Hepatic stellate cell (primary cell): ENCODE measurements at regions not wholly inside any gene's neighbourhood (a gene's known extent, or its start where the extent isn't known, plus 50 kb on each side); places are given as distances from the start of the nearest gene placed in this dataset.
"Not testable (repeated sequence)": the region's sequence is repeated elsewhere in the genome, so short reads cannot be mapped to it uniquely, and the experiment has no call there.

Experiments used
- DNase-seq: peaks from one replicate; pipeline ENCODE4 v3.0.0; 2011; ENCODE audit warnings: low spot score

GRCh38 chr11:91310085-91310484, 914.5 kb upstream of the FAT3 start:
- no peak for DNase-seq

GRCh38 chr11:91308069-91308468, 916.5 kb upstream of the FAT3 start:
- no peak for DNase-seq

- no peak for DNase-seq
Measured at GRCh38 chr11:91305402-91305801, 919.2 kb upstream of the FAT3 start.

GRCh38 chr11:91303749-91304148, 920.9 kb upstream of the FAT3 start:
- DNase-seq = peak; percentile 1

- DNase-seq = peak; percentile 24
Measured at GRCh38 chr11:91299980-91300379, 924.6 kb upstream of the FAT3 start.

- DNase-seq = no peak
Measured at GRCh38 chr11:91296629-91297028, 928.0 kb upstream of the FAT3 start.

GRCh38 chr11:91295591-91295990, 929.0 kb upstream of the FAT3 start:
- DNase-seq = no peak

GRCh38 chr11:91293119-91293518, 931.5 kb upstream of the FAT3 start:
- no peak for DNase-seq

- DNase-seq = no peak
Measured at GRCh38 chr11:91272089-91272488, 952.5 kb upstream of the FAT3 start.

GRCh38 chr11:91268512-91269295, 955.9 kb upstream of the FAT3 start:
- not testable (repeated sequence) for DNase-seq

GRCh38 chr11:91265946-91266345, 958.7 kb upstream of the FAT3 start:
- DNase-seq = no peak

GRCh38 chr11:91264481-91264880, 960.1 kb upstream of the FAT3 start:
- DNase-seq = no peak

GRCh38 chr11:91263496-91264365, 960.9 kb upstream of the FAT3 start:
- DNase-seq = no peak

GRCh38 chr11:91261513-91261912, 963.1 kb upstream of the FAT3 start:
- DNase-seq = no peak

GRCh38 chr11:91258876-91259275, 965.7 kb upstream of the FAT3 start:
- no peak for DNase-seq

- DNase-seq = no peak
Measured at GRCh38 chr11:91257667-91258066, 967.0 kb upstream of the FAT3 start.

GRCh38 chr11:91248199-91248807, 976.3 kb upstream of the FAT3 start:
- DNase-seq = no peak

GRCh38 chr11:91247009-91247735, 977.4 kb upstream of the FAT3 start:
- no peak for DNase-seq

- no peak for DNase-seq
Measured at GRCh38 chr11:91244912-91245311, 979.7 kb upstream of the FAT3 start.

GRCh38 chr11:91243630-91244029, 981.0 kb upstream of the FAT3 start:
- DNase-seq = no peak

GRCh38 chr11:91243051-91243450, 981.6 kb upstream of the FAT3 start:
- no peak for DNase-seq

GRCh38 chr11:91241226-91241625, 983.4 kb upstream of the FAT3 start:
- DNase-seq = no peak
